ENCODE measurements at regions not wholly inside any gene's neighbourhood (a gene's known extent, or its start where the extent isn't known, plus 50 kb on each side); places are given as distances from the start of the nearest gene placed in this dataset.

- H3K9me3 ChIP-seq: no peaks in the 10 kb centered on the region
- H3K4me1 ChIP-seq: no peaks in the 10 kb centered on the region
- DNase-seq: no peak
- intact Hi-C loops (cut with DNase I): no loop called here
- WGBS, 2 donors: 64 to 71% methylated on average over 2 of the region's 2 CpGs
- H3K27me3 ChIP-seq: no peaks in the 10 kb centered on the region
- no peak overlapping the region for H3K4me3 ChIP-seq (replicated peaks in 1 of 3)
- TF ChIP-seq POLR2A (IDR thresholded peaks at IDR 0.05) (no peak), CTCF (IDR thresholded peaks at IDR 0.05) (no peak)
- no peak overlapping the region for H3K27ac ChIP-seq
- no peaks in the 10 kb centered on the region for H3K36me3 ChIP-seq
These were observed 51.7 kb upstream of the ACVR2A start for GRCh38 chr2:147792966-147793617.

GRCh38 chr2:147790580-147790979 is 54.2 kb upstream of the ACVR2A start:
- H3K4me3 ChIP-seq (replicated peaks in 1 of 3): no peak overlapping the region
- H3K27ac ChIP-seq: no peak overlapping the region
- no peak for TF ChIP-seq POLR2A (IDR thresholded peaks at IDR 0.05)
- no peak for TF ChIP-seq CTCF (IDR thresholded peaks at IDR 0.05)
- H3K4me1 ChIP-seq: no peaks in the 10 kb centered on the region
- no peaks in the 10 kb centered on the region for H3K36me3 ChIP-seq
- intact Hi-C loops (cut with DNase I): no loop called here
- 93 to 95% methylated on average over 2 of the region's 2 CpGs for WGBS, 2 donors
- DNase-seq: no peak
- H3K9me3 ChIP-seq: no peaks in the 10 kb centered on the region
- H3K27me3 ChIP-seq: no peaks in the 10 kb centered on the region

- Histone ChIP-seq H3K4me1 (no peaks in the 10 kb centered on the region), H3K9me3 (no peaks in the 10 kb centered on the region), H3K4me3 (replicated peaks in 1 of 3) (no peak overlapping the region), H3K27ac (no peak overlapping the region), H3K36me3 (no peaks in the 10 kb centered on the region), H3K27me3 (no peaks in the 10 kb centered on the region)
- no peak for TF ChIP-seq POLR2A (IDR thresholded peaks at IDR 0.05)
- no peak for TF ChIP-seq CTCF (IDR thresholded peaks at IDR 0.05)
- intact Hi-C loops (cut with DNase I): no loop called here
- WGBS, 2 donors: 76 to 80% methylated on average over 3 of the region's 3 CpGs
- no peak for DNase-seq
These were observed 55.1 kb upstream of the ACVR2A start for GRCh38 chr2:147789720-147790119.

GRCh38 chr2:147789287-147789686 is 55.5 kb upstream of the ACVR2A start:
- H3K4me3 ChIP-seq (replicated peaks in 1 of 3): no peak overlapping the region
- no peaks in the 10 kb centered on the region for H3K36me3 ChIP-seq
- TF ChIP-seq POLR2A (IDR thresholded peaks at IDR 0.05) (no peak), CTCF (IDR thresholded peaks at IDR 0.05) (no peak)
- H3K9me3 ChIP-seq: no peaks in the 10 kb centered on the region
- 75 to 79% methylated on average over 2 of the region's 2 CpGs for WGBS, 2 donors
- DNase-seq: no peak
- H3K4me1 ChIP-seq: no peaks in the 10 kb centered on the region
- intact Hi-C loops (cut with DNase I): no loop called here
- no peaks in the 10 kb centered on the region for H3K27me3 ChIP-seq
- no peak overlapping the region for H3K27ac ChIP-seq

GRCh38 chr2:147782141-147782930 is 62.5 kb upstream of the ACVR2A start:
- WGBS, 2 donors: 75 to 85% methylated on average over 4 of the region's 4 CpGs
- intact Hi-C loops (cut with DNase I): no loop called here
- Histone ChIP-seq H3K9me3 (no peaks in the 10 kb centered on the region), H3K36me3 (no peaks in the 10 kb centered on the region), H3K27ac (no peak overlapping the region), H3K4me1 (no peaks in the 10 kb centered on the region), H3K4me3 (replicated peaks in 1 of 3) (no peak overlapping the region), H3K27me3 (no peaks in the 10 kb centered on the region)
- no peak for TF ChIP-seq CTCF (IDR thresholded peaks at IDR 0.05)
- no peak for DNase-seq
